Esophagus muscularis mucosa (tissue), 4 donors: ENCODE measurements at regions not wholly inside any gene's neighbourhood (a gene's known extent, or its start where the extent isn't known, plus 50 kb on each side); places are given as distances from the start of the nearest gene placed in this dataset.

ENCODE experiments used
- CTCF ChIP-seq, 3 experiments: fragments of 200-600 bp in 2 of 3; fragments of 450-650 bp in 1 of 3; sonication (generic) in 2 of 3; IDR thresholded peaks; one replicate each; pipeline ENCODE4 v1.5.1; 2017 to 2019; ENCODE audit warnings: antibody characterized with exemption in 3 of 3, mild to moderate bottlenecking in 2 of 3, moderate library complexity in 1 of 3
- EP300 ChIP-seq: sonication (generic); formaldehyde crosslinking; IDR thresholded peaks from one replicate; pipeline ENCODE4 v1.6.1; 2017; ENCODE audit warnings: antibody characterized with exemption
- POLR2A ChIP-seq: fragments of 450-650 bp; IDR thresholded peaks from one replicate; pipeline ENCODE4 v1.6.1; 2017; ENCODE audit warnings: antibody characterized with exemption, moderate library complexity, mild to moderate bottlenecking, low read depth

GRCh38 chr2:66021296-66021695 lies 413.6 kb upstream of the MEIS1 start:
- TF ChIP-seq POLR2A (no peak), CTCF (IDR thresholded peaks at IDR 0.05) (no peak), EP300 (no peak)
